ENCODE measurements at regions not wholly inside any gene's neighbourhood (a gene's known extent, or its start where the extent isn't known, plus 50 kb on each side); places are given as distances from the start of the nearest gene placed in this dataset.

- TF ChIP-seq, protein P1, sequence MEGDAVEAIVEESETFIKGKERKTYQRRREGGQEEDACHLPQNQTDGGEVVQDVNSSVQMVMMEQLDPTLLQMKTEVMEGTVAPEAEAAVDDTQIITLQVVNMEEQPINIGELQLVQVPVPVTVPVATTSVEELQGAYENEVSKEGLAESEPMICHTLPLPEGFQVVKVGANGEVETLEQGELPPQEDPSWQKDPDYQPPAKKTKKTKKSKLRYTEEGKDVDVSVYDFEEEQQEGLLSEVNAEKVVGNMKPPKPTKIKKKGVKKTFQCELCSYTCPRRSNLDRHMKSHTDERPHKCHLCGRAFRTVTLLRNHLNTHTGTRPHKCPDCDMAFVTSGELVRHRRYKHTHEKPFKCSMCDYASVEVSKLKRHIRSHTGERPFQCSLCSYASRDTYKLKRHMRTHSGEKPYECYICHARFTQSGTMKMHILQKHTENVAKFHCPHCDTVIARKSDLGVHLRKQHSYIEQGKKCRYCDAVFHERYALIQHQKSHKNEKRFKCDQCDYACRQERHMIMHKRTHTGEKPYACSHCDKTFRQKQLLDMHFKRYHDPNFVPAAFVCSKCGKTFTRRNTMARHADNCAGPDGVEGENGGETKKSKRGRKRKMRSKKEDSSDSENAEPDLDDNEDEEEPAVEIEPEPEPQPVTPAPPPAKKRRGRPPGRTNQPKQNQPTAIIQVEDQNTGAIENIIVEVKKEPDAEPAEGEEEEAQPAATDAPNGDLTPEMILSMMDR (IDR thresholded peaks at IDR 0.05; ENCODE audit: extremely low read depth in 1 of 2, insufficient read depth in 1 of 2, low read depth in 1 of 2, low read length in 2 of 2) = no peak
- TF ChIP-seq POLR2A (IDR thresholded peaks at IDR 0.05; ENCODE audit: low read depth, low read length) (no peak), POLR2AphosphoS5 (IDR thresholded peaks at IDR 0.05; ENCODE audit: insufficient read depth, low read depth, low read length) (no peak), EZH2 (IDR thresholded peaks at IDR 0.05; ENCODE audit: borderline replicate concordance, low read depth, low read length, severe bottlenecking) (no peak)
These were observed 376.1 kb upstream of the ERCC4 start for GRCh38 chr16:13543850-13544249.

All from endothelial cell of umbilical vein (primary cell).